ENCODE measurements at regions not wholly inside any gene's neighbourhood (a gene's known extent, or its start where the extent isn't known, plus 50 kb on each side); places are given as distances from the start of the nearest gene placed in this dataset.

- Mint-ChIP-seq H3K4me1 (ENCODE audit: low read depth) (no peaks in the 10 kb centered on the region), H3K27ac (no peak overlapping the region), H3K27me3 (peaks cover 16% of the 10 kb centered on the region), H3K4me3 (no peak overlapping the region), H3K36me3 (ENCODE audit: low read depth) (no peaks in the 10 kb centered on the region), H3K9me3 (no peaks in the 10 kb centered on the region)
- intact Hi-C loops (cut with micrococcal nuclease) = loop anchor here (1.0 to 5.0 kb wide), 3 partner anchors 86 to 750 kb away; partner anchors contain the start of gene PRKCQ
These were observed 87.1 kb upstream of the PRKCQ start for GRCh38 chr10:6667150-6667549.

GRCh38 chr10:6665847-6666246, 85.8 kb upstream of the PRKCQ start:
- Mint-ChIP-seq H3K4me3 (no peak overlapping the region), H3K4me1 (ENCODE audit: low read depth) (no peaks in the 10 kb centered on the region), H3K27ac (no peak overlapping the region), H3K27me3 (peaks cover 16% of the 10 kb centered on the region), H3K36me3 (ENCODE audit: low read depth) (no peaks in the 10 kb centered on the region), H3K9me3 (no peaks in the 10 kb centered on the region)
- intact Hi-C loops (cut with micrococcal nuclease) = loop anchor here (2.0 to 5.0 kb wide), 2 partner anchors 85 to 751 kb away; partner anchors contain the start of gene PRKCQ

- intact Hi-C loops (cut with micrococcal nuclease) = no loop called here
- no peak overlapping the region for H3K4me3 Mint-ChIP-seq
- no peak overlapping the region for H3K27ac Mint-ChIP-seq
- peaks cover 6% of the 10 kb centered on the region for H3K4me1 Mint-ChIP-seq (ENCODE audit: low read depth)
- peaks cover 4% of the 10 kb centered on the region for H3K27me3 Mint-ChIP-seq
- H3K9me3 Mint-ChIP-seq = no peaks in the 10 kb centered on the region
- H3K36me3 Mint-ChIP-seq (ENCODE audit: low read depth) = no peaks in the 10 kb centered on the region
These were observed 80.4 kb upstream of the PRKCQ start for GRCh38 chr10:6660460-6660859.

GRCh38 chr10:6659451-6659850, 79.4 kb upstream of the PRKCQ start:
- peaks cover 2% of the 10 kb centered on the region for H3K27me3 Mint-ChIP-seq
- intact Hi-C loops (cut with micrococcal nuclease) = no loop called here
- peaks cover 6% of the 10 kb centered on the region for H3K4me1 Mint-ChIP-seq (ENCODE audit: low read depth)
- H3K27ac Mint-ChIP-seq = no peak overlapping the region
- H3K9me3 Mint-ChIP-seq = no peaks in the 10 kb centered on the region
- no peaks in the 10 kb centered on the region for H3K36me3 Mint-ChIP-seq (ENCODE audit: low read depth)
- no peak overlapping the region for H3K4me3 Mint-ChIP-seq

- peaks cover 2% of the 10 kb centered on the region for H3K27me3 Mint-ChIP-seq
These were observed 77.6 kb upstream of the PRKCQ start for GRCh38 chr10:6657669-6658068.

GRCh38 chr10:6657196-6657595, 77.1 kb upstream of the PRKCQ start:
- Mint-ChIP-seq H3K4me1 (ENCODE audit: low read depth) (peaks cover 6% of the 10 kb centered on the region), H3K27me3 (peaks cover 2% of the 10 kb centered on the region), H3K9me3 (no peaks in the 10 kb centered on the region), H3K4me3 (no peak overlapping the region), H3K27ac (no peak overlapping the region), H3K36me3 (ENCODE audit: low read depth) (no peaks in the 10 kb centered on the region)
- intact Hi-C loops (cut with micrococcal nuclease) = no loop called here

More at GRCh38 chr10:6657669-6658068, 77.6 kb upstream of the PRKCQ start:
- H3K4me1 Mint-ChIP-seq (ENCODE audit: low read depth) = peaks cover 6% of the 10 kb centered on the region
- no peak overlapping the region for H3K27ac Mint-ChIP-seq
- H3K9me3 Mint-ChIP-seq = no peaks in the 10 kb centered on the region
- H3K36me3 Mint-ChIP-seq (ENCODE audit: low read depth) = no peaks in the 10 kb centered on the region
- no peak overlapping the region for H3K4me3 Mint-ChIP-seq
- intact Hi-C loops (cut with micrococcal nuclease) = no loop called here

- Mint-ChIP-seq H3K27ac (no peak overlapping the region), H3K9me3 (no peaks in the 10 kb centered on the region), H3K36me3 (ENCODE audit: low read depth) (no peaks in the 10 kb centered on the region), H3K4me1 (ENCODE audit: low read depth) (peaks cover 6% of the 10 kb centered on the region), H3K27me3 (peaks cover 5% of the 10 kb centered on the region), H3K4me3 (no peak overlapping the region)
- intact Hi-C loops (cut with micrococcal nuclease) = no loop called here
These were observed 74.5 kb upstream of the PRKCQ start for GRCh38 chr10:6654571-6654970.

GRCh38 chr10:6650586-6650985, 70.5 kb upstream of the PRKCQ start:
- Mint-ChIP-seq H3K36me3 (ENCODE audit: low read depth) (no peaks in the 10 kb centered on the region), H3K27ac (no peak overlapping the region), H3K4me3 (no peak overlapping the region), H3K9me3 (no peaks in the 10 kb centered on the region), H3K27me3 (peaks cover 3% of the 10 kb centered on the region), H3K4me1 (ENCODE audit: low read depth) (no peaks in the 10 kb centered on the region)
- intact Hi-C loops (cut with micrococcal nuclease) = no loop called here

GRCh38 chr10:6649903-6650302, 69.8 kb upstream of the PRKCQ start:
- Mint-ChIP-seq H3K4me3 (no peak overlapping the region), H3K4me1 (ENCODE audit: low read depth) (no peaks in the 10 kb centered on the region), H3K36me3 (ENCODE audit: low read depth) (no peaks in the 10 kb centered on the region), H3K27ac (no peak overlapping the region), H3K27me3 (peaks cover 3% of the 10 kb centered on the region), H3K9me3 (no peaks in the 10 kb centered on the region)
- intact Hi-C loops (cut with micrococcal nuclease) = loop anchor here (5.0 kb wide), 2 partner anchors 68 to 203 kb away; partner anchors contain the start of gene PRKCQ

- Mint-ChIP-seq H3K27ac (no peak overlapping the region), H3K27me3 (peaks cover 3% of the 10 kb centered on the region), H3K36me3 (ENCODE audit: low read depth) (no peaks in the 10 kb centered on the region), H3K9me3 (no peaks in the 10 kb centered on the region), H3K4me1 (ENCODE audit: low read depth) (no peaks in the 10 kb centered on the region), H3K4me3 (no peak overlapping the region)
- intact Hi-C loops (cut with micrococcal nuclease) = loop anchor here (5.0 kb wide), 2 partner anchors 67 to 202 kb away; partner anchors contain the start of gene PRKCQ
These were observed 69.0 kb upstream of the PRKCQ start for GRCh38 chr10:6648894-6649720.

GRCh38 chr10:6647811-6648526, 67.9 kb upstream of the PRKCQ start:
- no peaks in the 10 kb centered on the region for H3K36me3 Mint-ChIP-seq (ENCODE audit: low read depth)
- peaks cover 4% of the 10 kb centered on the region for H3K27me3 Mint-ChIP-seq
- no peaks in the 10 kb centered on the region for H3K9me3 Mint-ChIP-seq
- no peak overlapping the region for H3K4me3 Mint-ChIP-seq
- H3K27ac Mint-ChIP-seq = no peak overlapping the region
- intact Hi-C loops (cut with micrococcal nuclease) = loop anchor here (5.0 kb wide), 2 partner anchors 66 to 201 kb away; partner anchors contain the start of gene PRKCQ
- no peaks in the 10 kb centered on the region for H3K4me1 Mint-ChIP-seq (ENCODE audit: low read depth)

- H3K27ac Mint-ChIP-seq = no peak overlapping the region
- H3K4me1 Mint-ChIP-seq (ENCODE audit: low read depth) = no peaks in the 10 kb centered on the region
- H3K27me3 Mint-ChIP-seq = peaks cover 2% of the 10 kb centered on the region
- H3K9me3 Mint-ChIP-seq = peaks cover 8% of the 10 kb centered on the region
- intact Hi-C loops (cut with micrococcal nuclease) = no loop called here
- no peak overlapping the region for H3K4me3 Mint-ChIP-seq
- H3K36me3 Mint-ChIP-seq (ENCODE audit: low read depth) = no peaks in the 10 kb centered on the region
These were observed 63.9 kb upstream of the PRKCQ start for GRCh38 chr10:6643962-6644361.

GRCh38 chr10:6642876-6643275, 62.8 kb upstream of the PRKCQ start:
- Mint-ChIP-seq H3K27ac (no peak overlapping the region), H3K4me1 (ENCODE audit: low read depth) (no peaks in the 10 kb centered on the region), H3K4me3 (no peak overlapping the region), H3K36me3 (ENCODE audit: low read depth) (no peaks in the 10 kb centered on the region), H3K9me3 (peaks cover 8% of the 10 kb centered on the region), H3K27me3 (peaks cover 2% of the 10 kb centered on the region)
- intact Hi-C loops (cut with micrococcal nuclease) = no loop called here

- peaks cover 2% of the 10 kb centered on the region for H3K27me3 Mint-ChIP-seq
- no peaks in the 10 kb centered on the region for H3K4me1 Mint-ChIP-seq (ENCODE audit: low read depth)
- no peaks in the 10 kb centered on the region for H3K36me3 Mint-ChIP-seq (ENCODE audit: low read depth)
- H3K4me3 Mint-ChIP-seq = no peak overlapping the region
- intact Hi-C loops (cut with micrococcal nuclease) = no loop called here
- H3K27ac Mint-ChIP-seq = no peak overlapping the region
- peaks cover 8% of the 10 kb centered on the region for H3K9me3 Mint-ChIP-seq
These were observed 60.5 kb upstream of the PRKCQ start for GRCh38 chr10:6640433-6641040.

Data from dendritic cell treated with granulocyte-macrophage colony-stimulating factor and Interleukin-4, amounts not matched to agents 40 ng/mL and 50 ng/mL, for 4 days (primary cell).